ENCODE measurements at regions not wholly inside any gene's neighbourhood (a gene's known extent, or its start where the extent isn't known, plus 50 kb on each side); places are given as distances from the start of the nearest gene placed in this dataset.

- TF ChIP-seq CTCF (IDR thresholded peaks at IDR 0.05), result no peak
- ATAC-seq (no peak), DNase-seq (no peak), FAIRE-seq (no peak)
- Histone ChIP-seq H3K4me1 (no peaks in the 10 kb centered on the region), H3K27ac (no peak overlapping the region), H3K4me3 (no peak overlapping the region), H3K36me3 (no peaks in the 10 kb centered on the region), H3K9me3 (no peaks in the 10 kb centered on the region), H3K27me3 (no peaks in the 10 kb centered on the region)
- intact Hi-C loops (cut with DNase I), result no loop called here
- WGBS, 2 donors, result 54 to 69% methylated on average over 4 of the region's 4 CpGs
These were observed 1124.9 kb downstream of the STIM2 start for GRCh38 chr4:27985522-27985921.

DNA sequence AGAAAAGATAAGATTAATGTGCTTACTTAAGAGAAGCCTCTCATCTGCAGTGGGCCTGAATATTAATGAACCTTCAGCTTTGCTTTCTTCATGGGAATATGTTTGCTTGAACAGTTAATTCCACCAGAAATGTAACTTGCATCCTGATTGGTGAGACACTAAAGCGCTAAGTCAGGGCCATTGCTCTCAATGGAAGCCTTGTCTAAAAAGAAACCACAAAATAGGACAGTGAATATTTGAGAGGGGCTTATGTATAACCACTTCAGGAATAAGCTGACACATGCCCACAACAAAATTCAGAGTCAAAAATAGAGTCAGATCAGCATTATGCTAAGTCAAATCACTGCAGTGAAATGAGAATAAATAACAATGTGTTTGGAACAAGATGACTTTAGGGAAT lies 1125.8 kb downstream of the STIM2 start:
- no peaks in the 10 kb centered on the region for H3K27me3 ChIP-seq
- H3K4me3 ChIP-seq, result no peak overlapping the region
- H3K4me1 ChIP-seq, result no peaks in the 10 kb centered on the region
- no peaks in the 10 kb centered on the region for H3K9me3 ChIP-seq
- FAIRE-seq (no peak), DNase-seq (no peak), ATAC-seq (no peak)
- H3K27ac ChIP-seq, result no peak overlapping the region
- 76 to 82% methylated on average over 1 of the region's 1 CpG for WGBS, 2 donors
- intact Hi-C loops (cut with DNase I), result no loop called here
- H3K36me3 ChIP-seq, result no peaks in the 10 kb centered on the region
- TF ChIP-seq CTCF (IDR thresholded peaks at IDR 0.05), result no peak

- H3K27ac ChIP-seq, result no peak overlapping the region
- WGBS, 2 donors, result 62 to 79% methylated on average over 4 of the region's 4 CpGs
- DNase-seq (no peak), FAIRE-seq (no peak), ATAC-seq (no peak)
- no peaks in the 10 kb centered on the region for H3K9me3 ChIP-seq
- H3K4me1 ChIP-seq, result no peaks in the 10 kb centered on the region
- H3K27me3 ChIP-seq, result no peaks in the 10 kb centered on the region
- intact Hi-C loops (cut with DNase I), result no loop called here
- H3K4me3 ChIP-seq, result no peak overlapping the region
- no peak for TF ChIP-seq CTCF (IDR thresholded peaks at IDR 0.05)
- no peaks in the 10 kb centered on the region for H3K36me3 ChIP-seq
These were observed 1141.1 kb downstream of the STIM2 start for GRCh38 chr4:28001698-28002097.

DNA sequence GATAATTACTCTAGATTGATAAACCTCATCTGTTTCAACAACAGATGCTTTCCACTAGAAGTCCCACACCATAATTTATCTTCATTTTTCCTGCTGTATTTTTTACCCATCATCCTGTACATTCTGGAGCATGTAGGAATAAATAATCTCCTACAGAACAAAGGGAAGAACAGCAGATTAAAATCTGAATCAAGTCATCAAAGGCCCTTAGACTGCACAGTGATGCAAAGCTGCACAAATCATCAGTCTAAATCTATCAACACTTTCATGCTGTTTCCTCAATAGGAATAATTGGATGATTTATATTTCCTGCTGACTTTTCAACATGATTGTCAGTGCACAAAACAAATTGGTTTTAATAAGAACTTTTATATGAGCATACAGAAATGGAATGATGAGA lies 1143.9 kb downstream of the STIM2 start:
- no peaks in the 10 kb centered on the region for H3K4me1 ChIP-seq
- DNase-seq, result no peak
- no peak overlapping the region for H3K4me3 ChIP-seq
- TF ChIP-seq CTCF (IDR thresholded peaks at IDR 0.05), result no peak
- H3K27me3 ChIP-seq, result no peaks in the 10 kb centered on the region
- H3K27ac ChIP-seq, result no peak overlapping the region
- no peaks in the 10 kb centered on the region for H3K36me3 ChIP-seq
- FAIRE-seq, result no peak
- intact Hi-C loops (cut with DNase I), result no loop called here
- ATAC-seq, result no peak
- no peaks in the 10 kb centered on the region for H3K9me3 ChIP-seq

DNA sequence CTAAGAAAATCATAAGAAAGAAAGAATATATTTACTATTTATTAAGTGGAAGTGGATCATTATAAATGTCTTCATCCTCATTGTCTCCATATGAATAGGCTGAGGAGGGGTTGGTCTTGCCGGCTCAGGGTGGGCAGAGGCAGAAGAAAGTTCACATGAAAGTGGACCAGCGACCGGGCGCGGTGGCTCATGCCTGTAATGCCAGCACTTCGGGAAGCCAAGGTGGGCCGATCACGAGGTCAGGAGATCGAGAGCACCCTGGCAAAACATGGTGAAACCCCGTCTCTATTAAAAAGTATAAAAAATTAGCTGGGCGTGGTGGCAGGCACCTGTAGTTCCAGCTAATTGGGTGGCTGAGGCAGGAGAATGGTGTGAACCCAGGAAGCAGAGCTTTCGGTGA lies 1145.4 kb downstream of the STIM2 start:
- peak in 1 of 6 donors; percentile 27 for DNase-seq
- Histone ChIP-seq H3K4me3 (no peak overlapping the region), H3K27me3 (no peaks in the 10 kb centered on the region), H3K36me3 (no peaks in the 10 kb centered on the region), H3K9me3 (no peaks in the 10 kb centered on the region), H3K4me1 (no peaks in the 10 kb centered on the region), H3K27ac (no peak overlapping the region)
- TF ChIP-seq CTCF (IDR thresholded peaks at IDR 0.05), result no peak
- intact Hi-C loops (cut with DNase I), result no loop called here
- no peak for FAIRE-seq
- WGBS, 2 donors, result 80 to 88% methylated on average over 12 of the region's 12 CpGs
- ATAC-seq, result no peak
